ENCODE measurements at regions not wholly inside any gene's neighbourhood (a gene's known extent, or its start where the extent isn't known, plus 50 kb on each side); places are given as distances from the start of the nearest gene placed in this dataset.

DNA sequence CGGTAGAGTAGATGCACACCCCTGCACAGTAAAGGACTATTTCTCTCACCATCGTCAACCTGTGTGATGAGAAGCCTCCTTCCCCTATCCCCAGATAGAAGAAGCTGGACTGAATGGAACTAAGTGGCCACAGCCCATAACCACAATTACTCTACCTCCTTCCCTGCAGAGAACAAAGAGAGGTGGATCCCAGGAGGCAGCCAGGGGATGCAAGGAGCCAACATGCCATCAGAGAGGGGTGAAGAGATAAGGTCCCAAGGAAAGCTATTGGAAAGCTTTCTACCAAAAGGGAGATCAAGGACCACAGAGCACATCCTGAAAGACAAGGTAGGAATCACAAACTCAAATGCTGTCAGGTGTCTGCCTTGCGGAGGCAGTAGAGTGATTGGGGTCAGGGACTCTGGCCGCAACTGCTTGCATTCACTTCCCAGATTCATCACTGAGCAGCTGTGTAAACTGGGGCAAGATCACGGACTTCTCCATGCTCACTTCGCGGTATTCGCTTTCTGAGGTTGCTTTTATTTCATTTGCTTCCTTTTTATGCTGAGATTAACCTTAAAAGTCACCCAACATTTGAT lies 81.6 kb upstream of the MYO3A start:
- Histone ChIP-seq H3K4me3 (no peak overlapping the region), H3K27ac (no peak overlapping the region), H3K27me3 (no peaks in the 10 kb centered on the region), H3K36me3 (no peaks in the 10 kb centered on the region), H3K9ac (ENCODE audit: low read depth in 2 of 2, low read length in 2 of 2) (no peak overlapping the region), H3K4me1 (no peaks in the 10 kb centered on the region), H3K9me3 (no peaks in the 10 kb centered on the region)
- no peak for TF ChIP-seq CTCF (IDR thresholded peaks at IDR 0.05)
- no peak for DNase-seq
- intact Hi-C loops (cut with DNase I): no loop called here

DNA sequence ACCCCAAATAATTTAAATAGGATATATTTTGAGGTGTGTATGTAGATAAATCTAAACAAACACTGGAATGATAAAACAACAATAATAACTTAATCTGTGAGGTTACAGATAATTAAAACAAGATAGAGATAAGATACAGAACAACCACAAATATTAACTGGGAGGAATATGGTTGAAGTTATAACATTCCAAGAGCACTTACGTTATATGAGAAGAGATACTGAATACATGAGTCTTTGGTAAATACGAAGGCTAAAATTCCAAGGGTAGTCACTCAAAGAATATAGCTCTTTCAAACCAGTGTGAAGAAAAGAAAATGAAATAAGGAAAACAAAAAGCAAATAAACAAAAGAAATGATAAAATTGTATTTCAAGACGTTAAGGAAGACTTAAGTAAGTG lies 76.0 kb upstream of the MYO3A start:
- Histone ChIP-seq H3K36me3 (no peaks in the 10 kb centered on the region), H3K4me3 (no peak overlapping the region), H3K4me1 (no peaks in the 10 kb centered on the region), H3K27me3 (no peaks in the 10 kb centered on the region), H3K27ac (no peak overlapping the region), H3K9ac (ENCODE audit: low read depth in 2 of 2, low read length in 2 of 2) (no peak overlapping the region), H3K9me3 (no peaks in the 10 kb centered on the region)
- intact Hi-C loops (cut with DNase I): no loop called here
- no peak for TF ChIP-seq CTCF (IDR thresholded peaks at IDR 0.05)
- no peak for DNase-seq

- H3K9ac ChIP-seq (ENCODE audit: low read depth in 2 of 2, low read length in 2 of 2): no peak overlapping the region
- intact Hi-C loops (cut with DNase I): no loop called here
- H3K4me1 ChIP-seq: no peaks in the 10 kb centered on the region
- no peak for TF ChIP-seq CTCF (IDR thresholded peaks at IDR 0.05)
- no peak overlapping the region for H3K4me3 ChIP-seq
- H3K36me3 ChIP-seq: no peaks in the 10 kb centered on the region
- H3K27me3 ChIP-seq: no peaks in the 10 kb centered on the region
- DNase-seq: no peak
- no peak overlapping the region for H3K27ac ChIP-seq
- H3K9me3 ChIP-seq: no peaks in the 10 kb centered on the region
Measured at GRCh38 chr10:25865267-25865666, 68.8 kb upstream of the MYO3A start.

GRCh38 chr10:25867321-25867720 lies 66.7 kb upstream of the MYO3A start:
- no peak for TF ChIP-seq CTCF (IDR thresholded peaks at IDR 0.05)
- intact Hi-C loops (cut with DNase I): no loop called here

GRCh38 chr10:25869067-25869591 lies 64.9 kb upstream of the MYO3A start:
- H3K27ac ChIP-seq: no peak overlapping the region
- intact Hi-C loops (cut with DNase I): no loop called here
- H3K4me1 ChIP-seq: no peaks in the 10 kb centered on the region
- no peak for DNase-seq
- no peaks in the 10 kb centered on the region for H3K9me3 ChIP-seq
- H3K9ac ChIP-seq (ENCODE audit: low read depth in 2 of 2, low read length in 2 of 2): no peak overlapping the region
- H3K27me3 ChIP-seq: no peaks in the 10 kb centered on the region
- no peak for TF ChIP-seq CTCF (IDR thresholded peaks at IDR 0.05)
- H3K4me3 ChIP-seq: no peak overlapping the region
- H3K36me3 ChIP-seq: no peaks in the 10 kb centered on the region

More at GRCh38 chr10:25867321-25867720, 66.7 kb upstream of the MYO3A start:
- no peaks in the 10 kb centered on the region for H3K27me3 ChIP-seq
- H3K36me3 ChIP-seq: no peaks in the 10 kb centered on the region
- no peak overlapping the region for H3K9ac ChIP-seq (ENCODE audit: low read depth in 2 of 2, low read length in 2 of 2)
- no peak overlapping the region for H3K27ac ChIP-seq
- no peak overlapping the region for H3K4me3 ChIP-seq
- H3K9me3 ChIP-seq: no peaks in the 10 kb centered on the region
- H3K4me1 ChIP-seq: no peaks in the 10 kb centered on the region
- no peak for DNase-seq
